HG03442 (cell line): ENCODE measurements at regions not wholly inside any gene's neighbourhood (a gene's known extent, or its start where the extent isn't known, plus 50 kb on each side); places are given as distances from the start of the nearest gene placed in this dataset.
"Not testable (repeated sequence)": the region's sequence is repeated elsewhere in the genome, so short reads cannot be mapped to it uniquely, and the experiment has no call there.

Experiments used
- ATAC-seq: cut with Tn5 transposase; IDR thresholded peaks from one replicate; pipeline ENCODE4 v1.9.1; 2021; ENCODE audit warnings: mild to moderate bottlenecking, moderate library complexity; ENCODE audit not compliant: unreplicated experiment

GRCh38 chr6:82118150-82118562, 129.4 kb downstream of the IBTK start:
- no peak for ATAC-seq

GRCh38 chr6:82114748-82115147, 132.8 kb downstream of the IBTK start:
- no peak for ATAC-seq

GRCh38 chr6:82113231-82113630, 134.3 kb downstream of the IBTK start:
- ATAC-seq = no peak

GRCh38 chr6:82111818-82112217, 135.7 kb downstream of the IBTK start:
- no peak for ATAC-seq

- ATAC-seq = no peak
Observed at GRCh38 chr6:82111114-82111513, 136.4 kb downstream of the IBTK start.

GRCh38 chr6:82103171-82103570, 144.4 kb downstream of the IBTK start:
- ATAC-seq = not testable (repeated sequence)

GRCh38 chr6:82101374-82102114, 146.0 kb downstream of the IBTK start:
- not testable (repeated sequence) for ATAC-seq

GRCh38 chr6:82100763-82101162, 146.8 kb downstream of the IBTK start:
- ATAC-seq = not testable (repeated sequence)

GRCh38 chr6:82097676-82098075, 149.9 kb downstream of the IBTK start:
- no peak for ATAC-seq

GRCh38 chr6:82095091-82095490, 152.5 kb downstream of the IBTK start:
- no peak for ATAC-seq

- no peak for ATAC-seq
Observed at GRCh38 chr6:82094166-82094806, 153.3 kb downstream of the IBTK start.

- ATAC-seq = no peak
Observed at GRCh38 chr6:82088978-82089771, 158.4 kb downstream of the IBTK start.

- no peak for ATAC-seq
Observed at GRCh38 chr6:82086944-82087343, 160.6 kb downstream of the IBTK start.

GRCh38 chr6:82085701-82086100, 161.8 kb downstream of the IBTK start:
- no peak for ATAC-seq

GRCh38 chr6:82084324-82084920, 163.1 kb downstream of the IBTK start:
- no peak for ATAC-seq

- no peak for ATAC-seq
Observed at GRCh38 chr6:82083646-82084045, 163.9 kb downstream of the IBTK start.

- ATAC-seq = peak; percentile 34
Observed at GRCh38 chr6:82080767-82081166, 166.8 kb downstream of the IBTK start.

- no peak for ATAC-seq
Observed at GRCh38 chr6:82078286-82078908, 169.1 kb downstream of the IBTK start.

GRCh38 chr6:82076916-82077315, 170.6 kb downstream of the IBTK start:
- ATAC-seq = no peak

GRCh38 chr6:82074556-82074955, 173.0 kb downstream of the IBTK start:
- no peak for ATAC-seq

- no peak for ATAC-seq
Observed at GRCh38 chr6:82073484-82073883, 174.1 kb downstream of the IBTK start.
